LNCaP clone FGC (cell line): ENCODE measurements at regions not wholly inside any gene's neighbourhood (a gene's known extent, or its start where the extent isn't known, plus 50 kb on each side); places are given as distances from the start of the nearest gene placed in this dataset.
"Not testable (repeated sequence)": the region's sequence is repeated elsewhere in the genome, so short reads cannot be mapped to it uniquely, and the experiment has no call there.

Experiments
- DNase-seq: peaks from one replicate; pipeline ENCODE4 v3.0.0-alpha.2; 2011; ENCODE audit warnings: low read depth
- H3K4me3 ChIP-seq: 2 replicates; pipeline ENCODE4 v1.5.1; 2011; ENCODE audit warnings: mild to moderate bottlenecking, low read depth, low read length, control low read depth
- CTCF ChIP-seq: IDR thresholded peaks from 2 replicates; pipeline ENCODE4 v1.5.1; 2012; ENCODE audit warnings: mild to moderate bottlenecking; ENCODE audit not compliant: control insufficient read depth, insufficient read depth; ENCODE audit errors: extremely low read depth

DNA sequence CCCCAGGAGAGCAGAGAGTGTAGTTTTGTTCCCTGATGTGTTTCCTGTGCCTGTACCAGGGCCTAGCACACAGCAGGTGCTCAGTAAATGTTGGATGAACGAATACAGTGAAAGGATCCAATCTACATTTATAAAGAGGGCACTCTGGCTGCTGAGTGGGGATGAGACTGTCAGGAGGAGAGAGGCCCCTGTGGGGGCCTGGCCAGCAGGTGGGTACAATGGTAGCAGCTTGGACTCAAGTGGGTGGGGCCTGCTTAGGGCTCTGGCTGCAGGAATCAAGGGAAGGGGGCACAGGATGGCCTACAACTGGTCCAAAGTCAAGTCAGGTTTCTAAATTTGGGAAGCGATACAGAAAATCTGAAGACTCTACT lies 156.6 kb upstream of the GRK3 start:
- no peak overlapping the region for H3K4me3 ChIP-seq
- no peak for DNase-seq
- TF ChIP-seq CTCF = no peak

GRCh38 chr22:25409240-25409639 lies 155.2 kb upstream of the GRK3 start:
- no peak overlapping the region for H3K4me3 ChIP-seq
- TF ChIP-seq CTCF = no peak
- no peak for DNase-seq

- H3K4me3 ChIP-seq = no peak overlapping the region
- DNase-seq = no peak
- no peak for TF ChIP-seq CTCF
Measured at GRCh38 chr22:25410849-25411248, 153.6 kb upstream of the GRK3 start.

DNA sequence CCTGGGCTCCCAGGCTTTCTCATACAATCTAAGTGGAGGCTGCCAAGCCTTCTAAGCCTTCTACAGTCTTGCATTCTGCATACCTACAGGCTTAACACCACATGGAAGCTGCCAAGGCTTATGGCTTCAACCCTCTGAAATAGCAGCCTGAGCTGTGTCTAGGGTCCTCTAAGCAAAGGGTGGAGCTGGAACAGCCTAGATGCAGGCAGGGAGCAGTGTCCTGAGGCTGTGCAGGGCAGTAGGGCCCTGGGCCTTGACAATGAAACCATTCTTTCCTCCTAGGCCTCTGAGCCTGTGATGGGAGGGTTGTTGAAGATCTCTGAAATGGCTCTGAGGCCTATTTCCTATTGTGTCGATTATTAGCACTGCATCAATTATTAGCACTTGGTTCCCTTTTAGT lies 150.9 kb upstream of the GRK3 start:
- no peak for TF ChIP-seq CTCF
- no peak for DNase-seq
- H3K4me3 ChIP-seq = no peak overlapping the region

- not testable (repeated sequence) for H3K4me3 ChIP-seq, DNase-seq
Measured at GRCh38 chr22:25415731-25416130, 148.7 kb upstream of the GRK3 start.

- DNase-seq = not testable (repeated sequence)
Measured at GRCh38 chr22:25417826-25418225, 146.6 kb upstream of the GRK3 start.

GRCh38 chr22:25419247-25420113 lies 145.0 kb upstream of the GRK3 start:
- no peak for TF ChIP-seq CTCF
- DNase-seq = no peak
- no peak overlapping the region for H3K4me3 ChIP-seq

More at GRCh38 chr22:25417826-25418225, 146.6 kb upstream of the GRK3 start:
- H3K4me3 ChIP-seq = not testable (repeated sequence)

DNA sequence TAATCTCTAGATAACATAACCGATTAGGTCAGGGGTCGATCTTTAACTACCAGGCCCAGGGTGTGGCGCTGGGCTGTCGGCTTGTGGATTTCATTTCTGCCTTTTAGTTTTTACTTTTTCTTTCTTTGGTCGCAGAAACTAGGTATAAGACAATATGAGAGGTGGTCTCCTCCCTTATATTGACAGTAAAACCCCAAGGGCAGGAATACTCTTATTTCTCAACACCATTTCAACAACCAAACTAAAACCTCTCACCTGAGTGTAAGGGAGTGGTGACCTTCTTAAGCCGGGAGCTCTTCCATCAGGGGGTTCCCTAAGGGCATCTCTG lies 144.4 kb upstream of the GRK3 start:
- H3K4me3 ChIP-seq, DNase-seq: not testable (repeated sequence)
